ENCODE measurements at regions not wholly inside any gene's neighbourhood (a gene's known extent, or its start where the extent isn't known, plus 50 kb on each side); places are given as distances from the start of the nearest gene placed in this dataset.
A peak's percentile ranks its signal among the peaks of the same experiment; 100 is the strongest.
"Not testable (repeated sequence)": the region's sequence is repeated elsewhere in the genome, so short reads cannot be mapped to it uniquely, and the experiment has no call there.

- Histone ChIP-seq H3K27me3 (ENCODE audit: control insufficient read depth, insufficient read depth, low read length) (peaks cover 3% of the 10 kb centered on the region), H3K4me3 (ENCODE audit: low read length) (no peak overlapping the region), H3K27ac (ENCODE audit: low read length) (no peak overlapping the region), H3K4me1 (ENCODE audit: control insufficient read depth, insufficient read depth, low read length) (no peaks in the 10 kb centered on the region), H3K36me3 (ENCODE audit: control insufficient read depth, insufficient read depth, low read length) (no peaks in the 10 kb centered on the region), H3K9me3 (replicated peaks; ENCODE audit: control insufficient read depth, low read depth, low read length) (no peaks in the 10 kb centered on the region)
- no peak for DNase-seq
- no CpG with 5 or more reads among the region's 3 CpGs for WGBS (ENCODE audit: insufficient coverage)
Measured at GRCh38 chr2:47295131-47295980, 73.8 kb upstream of the EPCAM start.

- no peaks in the 10 kb centered on the region for H3K4me1 ChIP-seq (ENCODE audit: control insufficient read depth, insufficient read depth, low read length)
- no peak overlapping the region for H3K4me3 ChIP-seq (ENCODE audit: low read length)
- WGBS (ENCODE audit: insufficient coverage) = 87% methylated on average over 4 of the region's 6 CpGs
- H3K9me3 ChIP-seq (replicated peaks; ENCODE audit: control insufficient read depth, low read depth, low read length) = no peaks in the 10 kb centered on the region
- no peak for DNase-seq
- H3K27me3 ChIP-seq (ENCODE audit: control insufficient read depth, insufficient read depth, low read length) = no peaks in the 10 kb centered on the region
- H3K27ac ChIP-seq (ENCODE audit: low read length) = no peak overlapping the region
- H3K36me3 ChIP-seq (ENCODE audit: control insufficient read depth, insufficient read depth, low read length) = no peaks in the 10 kb centered on the region
Measured at GRCh38 chr2:47293976-47294375, 75.1 kb upstream of the EPCAM start.

- Histone ChIP-seq H3K4me3 (ENCODE audit: low read length) (no peak overlapping the region), H3K36me3 (ENCODE audit: control insufficient read depth, insufficient read depth, low read length) (no peaks in the 10 kb centered on the region), H3K27ac (ENCODE audit: low read length) (no peak overlapping the region), H3K9me3 (replicated peaks; ENCODE audit: control insufficient read depth, low read depth, low read length) (no peaks in the 10 kb centered on the region), H3K27me3 (ENCODE audit: control insufficient read depth, insufficient read depth, low read length) (no peaks in the 10 kb centered on the region), H3K4me1 (ENCODE audit: control insufficient read depth, insufficient read depth, low read length) (no peaks in the 10 kb centered on the region)
- WGBS (ENCODE audit: insufficient coverage) = no CpG with 5 or more reads among the region's 1 CpG
- no peak for DNase-seq
Measured at GRCh38 chr2:47288864-47289263, 80.2 kb upstream of the EPCAM start.

GRCh38 chr2:47283659-47284058 lies 85.5 kb upstream of the EPCAM start:
- no peak for DNase-seq
- Histone ChIP-seq H3K4me3 (ENCODE audit: low read length) (no peak overlapping the region), H3K36me3 (ENCODE audit: control insufficient read depth, insufficient read depth, low read length) (no peaks in the 10 kb centered on the region), H3K27ac (ENCODE audit: low read length) (no peak overlapping the region), H3K9me3 (replicated peaks; ENCODE audit: control insufficient read depth, low read depth, low read length) (no peaks in the 10 kb centered on the region), H3K27me3 (ENCODE audit: control insufficient read depth, insufficient read depth, low read length) (no peaks in the 10 kb centered on the region), H3K4me1 (ENCODE audit: control insufficient read depth, insufficient read depth, low read length) (no peaks in the 10 kb centered on the region)
- 66% methylated on average over 5 of the region's 7 CpGs for WGBS (ENCODE audit: insufficient coverage)

GRCh38 chr2:47282621-47283272 lies 86.4 kb upstream of the EPCAM start:
- no peak overlapping the region for H3K27ac ChIP-seq (ENCODE audit: low read length)
- H3K9me3 ChIP-seq (replicated peaks; ENCODE audit: control insufficient read depth, low read depth, low read length) = no peaks in the 10 kb centered on the region
- no peaks in the 10 kb centered on the region for H3K27me3 ChIP-seq (ENCODE audit: control insufficient read depth, insufficient read depth, low read length)
- WGBS (ENCODE audit: insufficient coverage) = 86% methylated on average over 3 of the region's 3 CpGs
- no peak for DNase-seq
- H3K36me3 ChIP-seq (ENCODE audit: control insufficient read depth, insufficient read depth, low read length) = no peaks in the 10 kb centered on the region
- H3K4me1 ChIP-seq (ENCODE audit: control insufficient read depth, insufficient read depth, low read length) = no peaks in the 10 kb centered on the region
- H3K4me3 ChIP-seq (ENCODE audit: low read length) = no peak overlapping the region

GRCh38 chr2:47279525-47279924 lies 89.6 kb upstream of the EPCAM start:
- H3K4me3 ChIP-seq (ENCODE audit: low read length); DNase-seq; H3K36me3 ChIP-seq (ENCODE audit: control insufficient read depth, insufficient read depth, low read length); H3K4me1 ChIP-seq (ENCODE audit: control insufficient read depth, insufficient read depth, low read length); H3K9me3 ChIP-seq (replicated peaks; ENCODE audit: control insufficient read depth, low read depth, low read length); H3K27me3 ChIP-seq (ENCODE audit: control insufficient read depth, insufficient read depth, low read length); H3K27ac ChIP-seq (ENCODE audit: low read length): not testable (repeated sequence)
- 84% methylated on average over 3 of the region's 4 CpGs for WGBS (ENCODE audit: insufficient coverage)

- Histone ChIP-seq H3K27me3 (ENCODE audit: control insufficient read depth, insufficient read depth, low read length) (no peaks in the 10 kb centered on the region), H3K36me3 (ENCODE audit: control insufficient read depth, insufficient read depth, low read length) (no peaks in the 10 kb centered on the region), H3K4me3 (ENCODE audit: low read length) (no peak overlapping the region), H3K9me3 (replicated peaks; ENCODE audit: control insufficient read depth, low read depth, low read length) (no peaks in the 10 kb centered on the region), H3K27ac (ENCODE audit: low read length) (no peak overlapping the region), H3K4me1 (ENCODE audit: control insufficient read depth, insufficient read depth, low read length) (peaks cover 16% of the 10 kb centered on the region)
- WGBS (ENCODE audit: insufficient coverage) = no CpG with 5 or more reads among the region's 1 CpG
- DNase-seq = no peak
Measured at GRCh38 chr2:47277987-47278386, 91.1 kb upstream of the EPCAM start.

GRCh38 chr2:47277187-47277586 lies 91.9 kb upstream of the EPCAM start:
- Histone ChIP-seq H3K27ac (ENCODE audit: low read length) (no peak overlapping the region), H3K9me3 (replicated peaks; ENCODE audit: control insufficient read depth, low read depth, low read length) (no peaks in the 10 kb centered on the region)

GRCh38 chr2:47276061-47276460 lies 93.0 kb upstream of the EPCAM start:
- Histone ChIP-seq H3K4me3 (ENCODE audit: low read length) (no peak overlapping the region), H3K4me1 (ENCODE audit: control insufficient read depth, insufficient read depth, low read length) (peaks cover 29% of the 10 kb centered on the region), H3K36me3 (ENCODE audit: control insufficient read depth, insufficient read depth, low read length) (no peaks in the 10 kb centered on the region), H3K27ac (ENCODE audit: low read length) (no peak overlapping the region), H3K9me3 (replicated peaks; ENCODE audit: control insufficient read depth, low read depth, low read length) (no peaks in the 10 kb centered on the region), H3K27me3 (ENCODE audit: control insufficient read depth, insufficient read depth, low read length) (no peaks in the 10 kb centered on the region)
- WGBS (ENCODE audit: insufficient coverage) = 80% methylated on average over 1 of the region's 3 CpGs
- DNase-seq = no peak

More at GRCh38 chr2:47277187-47277586, 91.9 kb upstream of the EPCAM start:
- Histone ChIP-seq H3K27me3 (ENCODE audit: control insufficient read depth, insufficient read depth, low read length) (no peaks in the 10 kb centered on the region), H3K36me3 (ENCODE audit: control insufficient read depth, insufficient read depth, low read length) (no peaks in the 10 kb centered on the region), H3K4me3 (ENCODE audit: low read length) (no peak overlapping the region), H3K4me1 (ENCODE audit: control insufficient read depth, insufficient read depth, low read length) (peaks cover 23% of the 10 kb centered on the region)
- DNase-seq = no peak

GRCh38 chr2:47274054-47274782 lies 94.9 kb upstream of the EPCAM start:
- H3K4me1 ChIP-seq (ENCODE audit: control insufficient read depth, insufficient read depth, low read length) = peaks cover 31% of the 10 kb centered on the region

More at GRCh38 chr2:47274054-47274782, 94.9 kb upstream of the EPCAM start:
- 49% methylated on average over 8 of the region's 10 CpGs for WGBS (ENCODE audit: insufficient coverage)
- H3K9me3 ChIP-seq (replicated peaks; ENCODE audit: control insufficient read depth, low read depth, low read length) = no peaks in the 10 kb centered on the region
- no peaks in the 10 kb centered on the region for H3K27me3 ChIP-seq (ENCODE audit: control insufficient read depth, insufficient read depth, low read length)
- no peaks in the 10 kb centered on the region for H3K36me3 ChIP-seq (ENCODE audit: control insufficient read depth, insufficient read depth, low read length)
- no peak overlapping the region for H3K4me3 ChIP-seq (ENCODE audit: low read length)
- H3K27ac ChIP-seq (ENCODE audit: low read length) = peak overlapping the region; percentile 80
- peak; percentile 92 for DNase-seq

All from muscle of leg (tissue), 3 donors.